CD14-positive monocyte (primary cell): ENCODE measurements at regions not wholly inside any gene's neighbourhood (a gene's known extent, or its start where the extent isn't known, plus 50 kb on each side); places are given as distances from the start of the nearest gene placed in this dataset.

Experiments used
- DNase-seq, 3 donors: peaks; one replicate each; pipeline ENCODE4 v3.0.0-alpha.2; 2011 to 2022
- H2AFZ ChIP-seq: 2 replicates; pipeline ENCODE4 v1.6.0; 2012; ENCODE audit warnings: mild to moderate bottlenecking, low read depth, low read length, inconsistent platforms; ENCODE audit not compliant: insufficient read depth, poor library complexity, severe bottlenecking
- H3K27ac ChIP-seq, 2 donors: 1 replicate in 1 of 2; 2 replicates in 1 of 2; pipeline ENCODE4 v1.5.1; 2012 to 2013; ENCODE audit warnings: low read length in 2 of 2, control low read depth in 1 of 2, inconsistent platforms in 1 of 2, low read depth in 1 of 2, mild to moderate bottlenecking in 1 of 2
- H3K27me3 ChIP-seq, 2 donors: one replicate each; pipeline versions ENCODE4 v1.6.0 to v1.6.1; 2011 to 2013; ENCODE audit warnings: low read length in 2 of 2; ENCODE audit not compliant: control insufficient read depth in 2 of 2, insufficient read depth in 2 of 2
- H3K36me3 ChIP-seq, 2 donors: replicated peaks in 1 of 2; 1 replicate in 1 of 2; 2 replicates in 1 of 2; pipeline versions ENCODE4 v1.5.1 to v1.6.1; 2012 to 2013; ENCODE audit warnings: low read length in 2 of 2, control low read depth in 1 of 2, inconsistent platforms in 1 of 2, mild to moderate bottlenecking in 1 of 2; ENCODE audit not compliant: insufficient read depth in 2 of 2, control insufficient read depth in 1 of 2
- H3K4me1 ChIP-seq, 2 donors: 1 replicate in 1 of 2; 2 replicates in 1 of 2; pipeline versions ENCODE4 v1.5.1 to v1.6.1; 2012 to 2013; ENCODE audit warnings: low read length in 2 of 2, control low read depth in 1 of 2, inconsistent platforms in 1 of 2, mild to moderate bottlenecking in 1 of 2, moderate library complexity in 1 of 2; ENCODE audit not compliant: insufficient read depth in 2 of 2, control insufficient read depth in 1 of 2
- H3K4me2 ChIP-seq: replicated peaks from 2 replicates; pipeline ENCODE3; 2012; ENCODE audit warnings: low read length, moderate library complexity, mild to moderate bottlenecking; ENCODE audit not compliant: poor library complexity, severe bottlenecking; ENCODE audit errors: extremely low read depth
- H3K4me3 ChIP-seq, 3 experiments: fragments of 200-600 bp in 1 of 3; sonication (generic) in 1 of 3; replicated peaks in 1 of 3; 1 replicate in 2 of 3; 2 replicates in 1 of 3; pipeline ENCODE4 v1.5.1; 2011 to 2013; ENCODE audit warnings: low read length in 3 of 3, mild to moderate bottlenecking in 3 of 3, control low read depth in 2 of 3, low read depth in 2 of 3, inconsistent platforms in 1 of 3, moderate library complexity in 1 of 3
- H3K79me2 ChIP-seq: 2 replicates; pipeline ENCODE4 v1.6.0; 2012; ENCODE audit warnings: mild to moderate bottlenecking, control low read depth, inconsistent platforms, low read length, moderate library complexity; ENCODE audit not compliant: insufficient read depth
- H3K9ac ChIP-seq: 2 replicates; pipeline ENCODE4 v1.6.0; 2017; ENCODE audit warnings: low read length, mild to moderate bottlenecking; ENCODE audit not compliant: insufficient read depth, poor library complexity, severe bottlenecking
- H3K9me3 ChIP-seq, 2 donors: replicated peaks in 1 of 2; 1 replicate in 1 of 2; 2 replicates in 1 of 2; pipeline versions ENCODE4 v1.5.1 to v1.6.1; 2012 to 2013; ENCODE audit warnings: low read length in 2 of 2, control low read depth in 1 of 2; ENCODE audit not compliant: control insufficient read depth in 1 of 2, insufficient read depth in 1 of 2
- H4K20me1 ChIP-seq: 2 replicates; pipeline ENCODE4 v1.6.0; 2012; ENCODE audit warnings: mild to moderate bottlenecking, low read length, control low read depth, moderate library complexity; ENCODE audit not compliant: insufficient read depth
- H3K27ac Mint-ChIP-seq, 7 donors: one replicate each; pipeline ENCODE4 v1.8.0; 2020; ENCODE audit warnings: mild to moderate bottlenecking in 7 of 7, mixed read lengths in 7 of 7, moderate library complexity in 6 of 7, inconsistent platforms in 2 of 7
- H3K27me3 Mint-ChIP-seq, 3 donors: one replicate each; pipeline ENCODE4 v1.8.0; 2021 to 2022; ENCODE audit warnings: low read depth in 3 of 3, mild to moderate bottlenecking in 3 of 3, mixed read lengths in 3 of 3, moderate library complexity in 3 of 3, inconsistent platforms in 1 of 3
- H3K36me3 Mint-ChIP-seq, 2 donors: one replicate each; pipeline ENCODE4 v1.8.0; 2020; ENCODE audit warnings: mixed read lengths in 2 of 2, inconsistent platforms in 1 of 2, mild to moderate bottlenecking in 1 of 2
- H3K4me1 Mint-ChIP-seq: one replicate; pipeline ENCODE4 v1.8.0; 2020; ENCODE audit warnings: mild to moderate bottlenecking, mixed read lengths
- H3K4me3 Mint-ChIP-seq, 2 donors: one replicate each; pipeline ENCODE4 v1.8.0; 2020; ENCODE audit warnings: mild to moderate bottlenecking in 2 of 2, mixed read lengths in 2 of 2, moderate library complexity in 1 of 2
- H3K9me3 Mint-ChIP-seq, 7 donors: one replicate each; pipeline ENCODE4 v1.8.0; 2020 to 2022; ENCODE audit warnings: mixed read lengths in 7 of 7, mild to moderate bottlenecking in 6 of 7, moderate library complexity in 6 of 7, inconsistent platforms in 2 of 7
- CTCF ChIP-seq: fragments of 200-600 bp; IDR thresholded peaks from one replicate; pipeline ENCODE4 v1.8.0; 2022; ENCODE audit warnings: antibody characterized with exemption, mild to moderate bottlenecking
- WGBS: methylation state at CpG from one replicate; pipeline ENCODE4 v1.1.5; 2013; ENCODE audit warnings: missing lambda C conversion rate; ENCODE audit not compliant: insufficient coverage; 5-methylcytosine and 5-hydroxymethylcytosine counted together
- intact Hi-C, 2 donors: fragments of 100-400 bp; cut with micrococcal nuclease; formaldehyde crosslinking; loops; one replicate each; pipeline versions ENCODE4 v1.15.0 to v1.15.1; 2023

DNA sequence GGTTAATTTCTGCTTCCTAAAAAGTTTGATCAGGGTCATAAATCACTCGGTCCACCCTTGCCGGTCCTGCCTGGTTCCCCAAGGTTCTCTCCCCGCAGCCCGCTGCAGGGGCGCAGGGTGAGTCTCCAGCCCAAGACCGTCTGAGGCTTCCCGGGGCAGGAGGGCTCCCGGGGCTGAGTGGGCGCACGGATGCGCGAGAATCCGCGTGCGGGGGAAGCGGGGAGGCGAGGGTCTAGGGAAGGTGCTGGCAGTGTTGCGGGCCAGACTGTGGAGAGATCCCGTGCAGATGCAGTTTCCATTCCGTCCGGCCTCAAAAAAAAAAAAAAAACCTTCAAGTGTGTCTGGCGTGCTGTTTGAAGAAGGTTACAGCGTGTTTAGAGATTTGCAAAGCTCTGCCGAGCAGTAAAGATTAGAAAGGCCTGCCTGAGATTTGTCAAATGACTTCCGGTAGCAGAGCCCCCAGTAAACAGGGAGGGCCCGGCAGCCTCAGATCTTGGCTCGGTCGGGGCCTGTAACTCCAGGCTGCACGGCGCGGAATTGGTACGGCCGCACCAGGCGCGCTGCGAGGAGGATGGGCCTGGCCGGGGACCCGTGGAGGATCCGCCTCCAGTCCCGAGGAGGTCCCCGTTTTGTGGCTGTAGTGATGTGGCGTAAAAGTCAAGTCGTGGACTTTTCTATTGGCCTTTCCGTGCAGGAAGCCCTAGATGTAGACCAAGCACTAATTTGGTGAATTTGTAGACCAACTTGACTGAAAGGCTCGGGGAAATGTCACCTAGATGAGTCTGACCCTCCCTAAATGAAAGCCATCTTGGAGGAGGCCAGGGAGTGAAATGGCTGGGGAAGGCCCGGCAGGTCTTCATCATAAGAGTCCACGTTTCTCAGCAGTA lies 293.2 kb upstream of the NFE2L3 start:
- no peaks in the 10 kb centered on the region for H3K36me3 ChIP-seq
- Mint-ChIP-seq H3K9me3 (peaks cover 8 to 43% (median 22%) of the 10 kb centered on the region in 7 donors), H3K4me3 (no peak overlapping the region), H3K27ac (no peak overlapping the region), H3K27me3 (peaks cover 14% of the 10 kb centered on the region in 3 donors), H3K36me3 (peaks cover 32 to 34% of the 10 kb centered on the region in 2 donors), H3K4me1 (peaks cover 40% of the 10 kb centered on the region)
- H3K4me2 ChIP-seq, result no peak overlapping the region
- H2AFZ ChIP-seq, result no peak overlapping the region
- H3K9me3 ChIP-seq, result peaks cover 46 to 98% of the 10 kb centered on the region in 2 donors
- H3K4me1 ChIP-seq, result peaks cover 34 to 35% of the 10 kb centered on the region in 2 donors
- H3K79me2 ChIP-seq, result no peaks in the 10 kb centered on the region
- no peak overlapping the region for H3K4me3 ChIP-seq
- no peak for TF ChIP-seq CTCF
- H3K27me3 ChIP-seq, result peaks cover 97 to 100% of the 10 kb centered on the region in 2 donors
- no peak for DNase-seq
- no peak overlapping the region for H3K27ac ChIP-seq
- intact Hi-C loops, result no loop called here
- H4K20me1 ChIP-seq, result no peaks in the 10 kb centered on the region
- no peak overlapping the region for H3K9ac ChIP-seq
- WGBS, result 11% methylated on average over 43 of the region's 47 CpGs

GRCh38 chr7:25859412-25860274 lies 292.4 kb upstream of the NFE2L3 start:
- no peak for TF ChIP-seq CTCF
- Histone ChIP-seq H3K4me1 (peaks cover 34 to 35% of the 10 kb centered on the region in 2 donors), H3K79me2 (no peaks in the 10 kb centered on the region), H3K9me3 (peaks cover 46 to 91% of the 10 kb centered on the region in 2 donors), H3K4me3 (no peak overlapping the region), H2AFZ (no peak overlapping the region), H3K27me3 (peaks cover 93 to 100% of the 10 kb centered on the region in 2 donors), H3K27ac (no peak overlapping the region), H3K36me3 (no peaks in the 10 kb centered on the region), H4K20me1 (no peaks in the 10 kb centered on the region), H3K9ac (no peak overlapping the region), H3K4me2 (no peak overlapping the region)
- Mint-ChIP-seq H3K4me3 (no peak overlapping the region), H3K27me3 (peaks cover 8% of the 10 kb centered on the region in 3 donors), H3K27ac (peak overlapping the region in 1 of 7 donors; percentile 75), H3K36me3 (peaks cover 32 to 34% of the 10 kb centered on the region in 2 donors), H3K4me1 (peaks cover 34% of the 10 kb centered on the region), H3K9me3 (peaks cover 5 to 40% (median 14%) of the 10 kb centered on the region in 7 donors)
- DNase-seq, result no peak
- WGBS, result 17% methylated on average over 12 of the region's 19 CpGs
- intact Hi-C loops, result loop anchor here (5.0 kb wide), 4 partner anchors 1293 to 1313 kb away; partner anchors contain the start of genes HOXA10 (in 1 of the 2), HOXA3 (in 1 of the 2), HOXA7 (in 1 of the 2) and HOXA9 (in 1 of the 2)
